GM18868 (cell line): ENCODE measurements at regions not wholly inside any gene's neighbourhood (a gene's known extent, or its start where the extent isn't known, plus 50 kb on each side); places are given as distances from the start of the nearest gene placed in this dataset.
A peak's percentile ranks its signal among the peaks of the same experiment; 100 is the strongest.
"Not testable (repeated sequence)": the region's sequence is repeated elsewhere in the genome, so short reads cannot be mapped to it uniquely, and the experiment has no call there.

Experiments
- ATAC-seq: cut with Tn5 transposase; IDR thresholded peaks from one replicate; pipeline ENCODE4 v1.9.1; 2021; ENCODE audit warnings: mild to moderate bottlenecking, moderate library complexity; ENCODE audit not compliant: unreplicated experiment

DNA sequence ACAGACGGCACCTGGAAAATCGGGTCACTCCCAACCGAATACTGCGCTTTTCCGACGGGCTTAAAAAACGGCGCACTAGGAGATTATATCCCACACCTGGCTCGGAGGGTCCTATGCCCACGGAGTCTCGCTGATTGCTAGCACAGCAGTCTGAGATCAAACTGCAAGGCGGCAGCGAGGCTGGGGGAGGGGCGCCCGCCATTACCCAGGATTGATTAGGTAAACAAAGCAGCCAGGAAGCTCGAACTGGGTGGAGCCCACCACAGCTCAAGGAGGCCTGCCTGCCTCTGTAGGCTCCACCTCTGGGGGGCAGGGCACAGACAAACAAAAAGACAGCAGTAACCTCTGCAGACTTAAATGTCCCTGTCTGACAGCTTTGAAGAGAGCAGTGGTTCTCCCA lies 64.5 kb downstream of the SLC30A10 start:
- ATAC-seq = not testable (repeated sequence)

DNA sequence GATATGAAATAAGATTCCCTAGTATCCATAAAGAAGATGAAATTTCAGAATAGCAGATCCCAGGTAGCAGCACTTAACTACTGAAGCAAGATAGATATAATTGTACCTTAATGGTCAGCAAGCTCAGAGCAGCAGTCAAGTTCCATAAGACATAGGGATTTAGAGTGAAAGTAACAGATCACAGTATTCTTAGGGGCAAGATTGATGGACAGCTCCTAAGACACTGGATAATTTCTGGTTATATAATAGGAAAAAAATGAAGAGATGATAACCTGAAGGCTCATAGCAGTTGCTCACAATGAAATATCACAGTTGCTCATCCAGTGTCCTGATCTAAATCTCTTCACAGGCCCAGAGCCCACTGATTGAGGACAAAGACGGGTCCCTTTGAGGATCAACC lies 66.0 kb downstream of the SLC30A10 start:
- ATAC-seq = no peak

DNA sequence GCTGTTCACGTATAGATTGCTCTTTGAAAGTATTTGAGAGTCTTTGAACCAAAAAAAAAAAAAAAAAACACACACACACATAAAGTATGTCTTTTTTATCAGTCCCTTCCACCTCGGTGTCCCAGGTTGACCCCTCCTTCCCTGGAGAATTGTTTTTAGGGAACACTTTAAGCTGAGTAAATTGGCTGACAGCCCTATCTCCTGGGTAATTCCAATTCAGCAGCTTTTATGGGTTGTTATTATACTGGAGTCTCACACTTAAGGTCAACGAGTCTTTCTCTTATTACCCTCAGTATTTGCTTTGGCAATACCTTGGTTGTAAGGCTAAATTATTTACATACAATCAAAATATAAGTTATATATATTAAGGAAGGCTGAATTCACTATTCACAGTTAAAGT lies 69.4 kb downstream of the SLC30A10 start:
- no peak for ATAC-seq

DNA sequence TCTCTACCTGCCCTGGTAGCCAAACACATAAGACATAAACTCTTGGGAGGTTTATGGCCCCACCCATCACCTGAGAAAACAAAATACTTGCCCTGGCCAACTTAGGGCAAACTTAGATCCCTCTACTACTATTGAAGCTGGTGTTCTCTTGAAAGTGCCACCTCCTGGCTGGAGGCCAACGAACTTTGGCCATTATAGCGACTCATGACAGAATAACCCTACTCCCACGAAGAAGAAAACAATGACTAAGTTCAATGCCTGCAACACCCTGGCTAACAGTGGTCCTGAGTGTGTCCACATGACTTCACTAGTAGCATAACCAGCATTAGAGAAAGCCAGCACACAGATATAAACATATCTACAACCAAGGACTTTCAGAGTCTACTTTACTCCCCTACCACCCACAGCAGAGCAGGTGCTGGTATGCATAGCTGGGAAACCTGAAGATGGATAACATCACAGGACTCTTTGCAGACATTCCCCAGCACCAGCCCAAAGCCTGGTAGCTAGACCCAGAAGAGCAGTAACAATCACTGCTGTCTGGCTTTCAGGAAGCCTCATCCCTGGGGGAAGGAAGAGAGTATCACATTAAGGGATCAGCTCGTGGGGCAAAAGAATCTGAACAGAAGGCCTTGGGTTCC lies 81.0 kb downstream of the SLC30A10 start:
- no peak for ATAC-seq

DNA sequence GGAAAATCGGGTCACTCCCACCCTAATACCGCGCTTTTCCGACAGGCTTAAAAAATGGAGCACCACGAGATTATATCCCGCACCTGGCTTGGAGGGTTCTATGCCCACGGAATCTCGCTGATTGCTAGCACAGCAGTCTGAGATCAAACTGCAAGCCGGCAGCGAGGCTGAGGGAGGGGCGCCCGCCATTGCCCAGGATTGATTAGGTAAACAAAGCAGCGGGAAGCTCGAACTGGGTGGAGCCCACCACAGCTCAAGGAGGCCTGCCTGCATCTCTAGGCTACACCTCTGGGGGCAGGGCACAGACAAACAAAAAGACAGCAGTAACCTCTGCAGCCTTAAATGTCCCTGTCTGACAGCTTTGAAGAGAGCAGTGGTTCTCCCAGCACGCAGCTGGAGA lies 88.8 kb downstream of the SLC30A10 start:
- not testable (repeated sequence) for ATAC-seq

DNA sequence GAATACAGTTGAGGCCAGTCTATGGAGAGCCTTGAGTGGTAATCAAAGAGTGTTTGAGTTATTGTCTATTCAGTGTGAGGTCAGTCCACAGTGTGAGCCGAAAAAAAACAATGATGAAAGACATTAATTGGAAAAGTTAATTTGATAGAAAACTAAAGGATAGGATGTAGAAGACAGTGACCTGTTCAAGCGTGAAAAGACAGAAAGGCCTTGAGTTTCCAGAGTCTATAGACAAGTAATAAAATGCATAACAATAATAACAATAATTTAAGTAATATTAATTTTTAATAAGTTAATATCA lies 90.4 kb downstream of the SLC30A10 start:
- ATAC-seq = peak; percentile 8

DNA sequence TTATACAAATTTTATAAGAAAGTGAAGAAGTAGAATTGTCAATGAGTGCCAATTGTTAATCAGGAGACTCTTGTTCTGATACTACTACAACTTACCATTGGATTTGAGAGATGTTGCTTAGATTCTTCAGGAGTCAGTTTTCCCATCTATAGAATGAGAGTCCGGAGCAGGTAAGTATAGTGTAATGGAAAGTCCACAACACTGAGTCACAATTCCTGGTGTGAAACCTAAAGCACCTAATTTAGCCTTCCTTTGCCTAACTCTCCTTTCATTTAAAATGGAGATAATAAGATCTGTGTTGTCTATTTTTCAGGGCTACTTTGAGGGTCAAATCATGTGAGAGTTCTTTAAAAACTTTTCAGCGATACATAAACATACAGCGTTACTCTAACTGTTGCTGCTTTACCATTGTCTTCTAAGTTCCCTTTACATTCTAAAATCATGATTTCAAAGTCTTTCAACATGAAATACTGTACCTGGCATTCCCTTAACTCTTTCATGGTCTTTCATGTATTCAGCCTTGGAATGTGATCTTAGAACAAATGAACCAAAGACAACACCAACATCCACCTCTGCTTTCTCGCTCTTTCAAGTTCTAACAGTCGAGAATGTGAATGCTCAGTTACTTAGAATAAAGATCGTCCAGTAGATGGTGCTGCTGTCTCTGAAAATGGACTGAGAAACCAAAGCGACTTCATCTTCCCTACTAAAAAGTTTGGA lies 90.9 kb downstream of the SLC30A10 start:
- ATAC-seq = peak; percentile 81

DNA sequence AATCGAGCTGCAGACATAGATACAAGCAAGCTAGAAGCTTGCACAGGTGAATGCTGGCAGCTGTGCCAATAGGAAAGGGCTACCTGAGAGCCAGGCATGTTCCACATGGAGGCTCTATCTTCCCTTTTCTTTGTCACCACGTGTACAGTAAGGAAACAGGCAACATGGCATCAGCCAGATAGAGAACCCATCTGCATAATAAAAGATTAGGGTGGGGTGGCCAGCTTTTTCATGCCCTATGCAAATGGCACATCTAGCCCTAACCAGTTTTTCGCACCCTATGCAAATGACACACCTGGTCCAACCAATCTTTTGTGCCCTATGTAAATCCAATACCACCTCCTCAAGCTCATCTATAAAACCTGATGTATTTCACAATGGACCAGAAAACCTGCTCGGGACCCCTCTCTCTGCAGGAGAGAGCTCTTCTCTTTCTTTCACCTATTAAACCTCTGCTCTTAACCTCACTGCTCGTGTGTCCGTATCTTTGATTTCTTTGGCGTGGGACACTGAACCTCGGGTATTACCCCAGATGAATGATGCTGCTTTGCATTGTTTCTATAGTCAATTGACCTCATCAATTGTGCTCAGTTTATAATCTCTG lies 93.9 kb downstream of the SLC30A10 start:
- no peak for ATAC-seq

DNA sequence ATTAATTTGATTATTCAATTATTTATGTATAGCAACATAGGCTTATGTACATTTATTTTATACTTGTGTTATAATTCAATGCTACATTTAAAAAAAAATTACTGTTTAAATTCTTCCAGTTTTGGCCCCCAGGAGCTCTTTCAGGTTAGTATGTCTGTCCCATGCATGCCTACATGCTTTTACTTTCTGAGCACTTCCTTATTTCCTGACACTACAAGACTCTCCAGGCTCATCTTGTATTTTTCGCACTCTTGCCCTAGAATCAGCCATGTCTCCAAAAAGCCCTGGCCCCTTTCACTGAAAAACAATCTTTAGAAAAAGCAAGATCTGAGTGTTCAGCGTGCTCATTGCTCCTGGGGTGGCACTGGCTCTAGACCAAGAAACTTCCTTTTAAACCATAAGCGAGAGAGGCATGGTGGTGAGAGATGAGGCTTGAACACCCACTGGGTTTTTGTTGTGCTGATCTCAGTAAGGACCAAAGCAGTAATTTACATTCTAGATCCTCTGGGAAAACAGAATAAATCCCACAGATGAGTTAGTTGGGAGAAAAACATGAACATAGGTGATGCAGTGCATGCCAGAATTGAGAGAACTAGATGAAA lies 95.0 kb downstream of the SLC30A10 start:
- ATAC-seq = no peak

DNA sequence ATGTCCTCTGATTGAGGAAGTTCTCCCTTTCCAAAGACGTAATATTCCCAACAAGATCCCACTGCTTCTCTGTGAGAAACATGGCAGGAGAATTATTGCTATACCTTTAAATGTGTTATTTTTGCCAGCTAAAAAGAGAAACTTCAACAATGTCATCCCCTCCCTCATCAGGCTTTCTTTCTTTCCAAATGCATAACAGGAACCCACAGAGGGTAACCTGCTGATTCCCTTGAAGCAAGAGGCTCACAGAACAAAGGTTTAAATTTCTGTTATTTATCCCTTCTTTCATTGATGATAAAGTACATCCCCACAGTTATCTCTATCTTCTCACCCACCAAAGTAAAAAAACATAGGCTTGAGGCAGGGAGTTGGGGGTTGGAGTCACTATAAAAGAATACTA lies 102.1 kb downstream of the SLC30A10 start:
- no peak for ATAC-seq

DNA sequence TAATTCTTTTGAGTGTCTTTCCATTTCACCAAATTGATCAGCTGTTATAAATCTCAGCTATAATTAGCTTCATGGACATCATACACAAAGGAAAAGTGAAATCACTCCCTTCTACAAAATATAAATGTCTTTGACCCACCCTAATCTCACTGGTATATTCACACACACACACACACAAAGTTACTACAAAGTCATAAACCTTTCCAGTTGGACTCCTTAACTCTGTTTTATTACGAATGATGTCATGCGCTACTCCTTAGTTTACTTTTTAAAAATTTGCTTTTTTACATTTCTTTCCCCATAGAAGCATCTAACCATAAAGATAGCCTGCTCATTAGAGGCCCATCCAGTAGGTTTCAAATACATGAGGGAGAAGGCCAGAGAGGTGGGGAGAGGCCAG lies 103.0 kb downstream of the SLC30A10 start:
- no peak for ATAC-seq

DNA sequence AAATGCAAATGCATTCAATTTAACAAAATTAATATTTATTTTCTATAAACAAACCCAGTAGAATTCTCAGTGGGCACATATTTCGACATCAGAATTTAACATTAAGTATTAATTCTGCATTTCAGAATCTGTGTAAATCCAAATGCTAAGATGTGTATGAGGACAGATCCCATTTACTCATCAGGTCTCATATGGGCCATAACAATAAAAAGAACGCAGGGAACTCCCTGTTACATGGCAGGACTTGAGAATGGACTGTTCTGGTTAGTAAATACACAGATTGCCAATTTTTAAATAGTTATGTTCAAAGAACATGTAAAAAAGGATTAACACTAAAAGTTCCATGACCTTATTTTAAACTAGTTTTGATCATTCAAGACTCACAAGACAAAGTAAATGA lies 104.0 kb downstream of the SLC30A10 start:
- no peak for ATAC-seq

DNA sequence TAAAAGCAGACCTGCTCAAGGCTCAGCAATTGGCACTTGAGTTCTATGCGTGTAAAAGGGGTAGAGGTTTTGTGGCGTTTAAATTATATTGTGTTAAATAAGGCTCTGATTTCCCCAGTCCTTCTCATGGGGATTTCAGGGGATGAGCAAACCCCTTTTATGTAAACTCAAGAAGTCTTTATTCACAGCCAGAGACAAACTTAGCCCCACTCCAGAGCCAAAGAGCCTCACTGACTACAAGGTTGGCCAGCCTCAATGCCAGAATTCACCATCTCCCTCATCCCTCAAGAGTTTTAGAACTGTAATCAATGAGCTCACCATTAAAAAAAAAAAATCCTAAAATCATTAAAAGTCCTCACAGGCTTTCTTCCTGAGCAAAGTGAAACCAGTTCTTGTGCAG lies 107.8 kb downstream of the SLC30A10 start:
- ATAC-seq = no peak

DNA sequence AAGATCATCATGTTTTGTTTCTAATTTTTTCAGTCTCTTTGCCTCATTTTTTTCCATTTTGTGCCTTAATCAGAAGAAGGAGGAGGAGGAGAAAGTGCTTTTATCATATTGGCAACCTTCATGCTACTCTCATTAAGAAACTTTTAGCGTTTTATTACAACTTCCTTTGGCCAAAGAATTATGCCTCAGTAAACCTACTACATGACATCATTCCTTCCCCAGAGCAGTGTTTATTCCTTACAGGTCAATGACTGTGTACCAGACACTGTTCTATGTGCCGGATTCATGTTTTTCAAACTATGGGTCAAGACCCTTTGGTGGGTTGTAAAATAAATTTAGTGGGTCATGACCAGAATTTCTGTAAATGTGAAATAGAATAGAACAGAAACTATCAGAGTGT lies 110.4 kb downstream of the SLC30A10 start:
- ATAC-seq = no peak

DNA sequence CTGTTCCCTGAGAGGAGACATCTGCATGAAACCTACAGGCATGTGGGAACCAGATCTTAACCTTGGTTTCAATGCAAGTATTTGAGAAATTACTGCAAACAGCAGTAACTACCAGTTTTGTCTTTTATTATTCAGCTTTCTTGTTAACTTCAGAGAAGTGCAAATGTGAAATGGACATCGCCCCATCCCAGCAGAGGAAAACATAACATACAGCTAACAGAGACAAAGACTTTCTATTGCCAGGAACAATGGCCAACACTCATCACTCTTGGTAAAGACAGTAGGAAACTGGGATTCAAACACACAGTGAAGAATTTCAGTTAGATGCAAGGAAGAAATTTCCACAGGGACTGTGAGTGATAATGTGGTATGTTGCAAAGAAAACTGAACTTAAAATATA lies 115.1 kb downstream of the SLC30A10 start:
- ATAC-seq = no peak

DNA sequence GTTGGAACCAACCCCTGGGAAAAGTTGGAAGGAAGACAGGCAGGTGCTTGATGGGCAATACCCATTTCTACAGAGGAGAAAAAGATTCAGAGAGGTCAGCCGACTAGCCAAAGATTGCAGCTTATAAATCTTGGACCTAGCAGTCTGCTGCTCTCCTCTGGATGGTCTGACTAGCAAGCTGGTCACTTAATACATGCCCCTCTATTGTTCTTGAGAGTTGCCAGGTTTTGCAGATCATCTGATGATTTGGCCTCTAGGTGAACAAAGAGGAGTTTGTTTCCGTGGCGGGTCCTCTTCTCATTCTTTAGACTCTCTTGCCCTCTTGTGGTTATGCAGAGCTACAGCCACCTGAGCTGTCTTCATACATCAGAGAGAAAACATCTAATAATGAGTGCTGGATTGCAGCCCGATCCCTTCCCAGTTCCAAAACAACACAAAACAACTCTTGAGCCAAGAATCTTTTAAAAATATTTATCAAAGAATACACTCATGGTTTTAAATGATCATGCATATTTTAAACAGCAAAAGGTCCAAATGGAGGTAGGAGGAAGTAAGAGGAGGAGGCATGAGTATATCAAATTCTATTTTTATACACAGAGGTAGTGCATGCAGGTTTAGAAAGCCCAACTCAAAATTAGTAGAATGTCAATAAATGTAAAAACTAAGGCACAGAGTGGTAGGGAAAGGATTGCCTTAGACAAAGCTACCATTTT lies 115.7 kb downstream of the SLC30A10 start:
- peak; percentile 97 for ATAC-seq

DNA sequence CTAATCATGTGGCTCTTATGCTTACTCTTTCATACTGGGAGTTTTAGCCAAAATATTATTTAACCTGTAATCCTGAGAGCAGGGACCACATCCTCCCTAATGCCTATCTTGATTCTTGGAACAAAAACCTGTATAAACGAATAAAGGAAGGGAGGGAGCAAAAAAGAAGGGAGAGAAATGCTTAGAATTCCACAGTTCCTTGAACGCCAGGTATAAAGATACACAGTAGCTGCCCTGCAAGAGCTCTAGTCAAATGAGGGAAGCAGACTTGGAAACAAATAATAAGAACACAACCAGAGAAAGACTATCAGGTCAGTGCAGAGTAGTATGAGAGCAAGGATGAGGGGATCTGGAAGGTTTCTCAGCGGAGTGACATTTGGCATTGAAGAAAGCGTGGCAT lies 116.3 kb downstream of the SLC30A10 start:
- no peak for ATAC-seq

DNA sequence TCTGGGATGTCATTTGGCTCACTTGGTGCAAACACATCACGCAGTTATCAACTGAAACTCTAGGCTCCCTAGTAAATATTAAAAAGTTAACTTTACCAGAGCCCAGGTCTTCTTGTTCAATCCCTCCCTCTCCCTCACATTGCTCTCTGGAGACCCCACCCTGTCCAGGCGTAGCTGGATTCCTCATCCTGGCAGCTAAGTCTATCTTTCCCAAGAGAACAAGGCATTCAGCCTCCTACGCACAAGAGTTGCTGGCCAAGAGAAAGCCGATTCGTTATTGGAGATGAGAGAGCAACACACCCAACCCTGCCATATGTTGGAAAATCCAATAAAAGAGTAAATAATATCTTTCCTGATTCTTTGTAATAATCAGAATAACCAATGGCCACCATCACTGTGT lies 117.9 kb downstream of the SLC30A10 start:
- ATAC-seq = no peak

DNA sequence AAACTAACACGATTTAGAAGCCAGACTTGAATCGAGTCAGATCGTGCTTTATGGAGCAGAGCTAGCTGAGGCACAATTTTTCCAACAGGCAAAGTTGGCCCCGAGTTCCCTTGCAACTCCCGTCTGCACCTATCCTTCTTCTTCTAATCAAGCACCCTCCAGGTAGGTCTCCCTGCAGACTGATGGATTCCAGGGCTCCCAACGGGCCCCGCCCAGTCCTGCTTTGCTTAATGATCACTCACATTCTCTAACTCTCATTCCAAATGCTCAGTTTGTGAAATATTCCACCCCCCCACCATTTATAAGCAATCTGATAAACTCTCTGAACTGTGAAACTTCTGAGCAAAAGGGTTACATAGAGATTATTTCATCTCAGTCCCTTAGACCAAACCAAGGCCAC lies 119.6 kb downstream of the SLC30A10 start:
- ATAC-seq = no peak

DNA sequence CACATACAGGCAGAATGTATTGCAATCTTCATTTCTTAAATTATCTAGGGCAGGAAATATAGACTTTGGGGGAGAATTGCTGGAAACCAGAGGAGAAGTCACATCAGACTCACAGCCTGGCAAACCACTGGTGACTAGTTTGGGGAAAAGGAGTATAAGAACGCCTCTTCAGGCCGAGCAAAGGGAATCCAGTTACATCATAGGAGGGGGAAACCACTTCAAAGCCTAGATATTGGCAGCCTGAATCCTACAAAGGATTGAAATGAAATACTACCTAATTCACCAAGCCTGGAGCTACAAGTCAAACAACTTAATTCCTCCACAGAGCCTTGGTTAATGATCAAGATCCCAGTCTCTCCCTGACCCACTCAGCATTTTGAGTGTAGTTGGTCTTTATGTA lies 121.7 kb downstream of the SLC30A10 start:
- ATAC-seq = no peak

DNA sequence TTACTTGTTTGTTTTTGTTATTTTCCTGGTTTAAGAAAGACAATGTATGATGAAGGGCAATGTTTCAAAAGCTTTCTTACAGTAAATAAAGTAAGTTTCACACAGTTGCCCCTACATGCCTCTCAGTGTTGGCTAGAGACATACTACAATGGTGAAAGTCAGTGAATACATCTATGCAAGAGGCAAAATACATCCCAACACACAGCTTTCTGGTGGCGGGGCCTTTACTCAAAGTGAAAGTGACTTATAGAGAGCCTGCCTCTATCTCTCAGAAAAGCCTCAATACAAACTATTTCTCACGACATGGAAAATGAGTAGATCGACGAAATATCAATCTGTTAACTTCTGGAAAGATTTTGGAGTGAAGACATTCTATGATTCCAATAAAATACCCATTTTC lies 122.3 kb downstream of the SLC30A10 start:
- ATAC-seq = peak; percentile 83

DNA sequence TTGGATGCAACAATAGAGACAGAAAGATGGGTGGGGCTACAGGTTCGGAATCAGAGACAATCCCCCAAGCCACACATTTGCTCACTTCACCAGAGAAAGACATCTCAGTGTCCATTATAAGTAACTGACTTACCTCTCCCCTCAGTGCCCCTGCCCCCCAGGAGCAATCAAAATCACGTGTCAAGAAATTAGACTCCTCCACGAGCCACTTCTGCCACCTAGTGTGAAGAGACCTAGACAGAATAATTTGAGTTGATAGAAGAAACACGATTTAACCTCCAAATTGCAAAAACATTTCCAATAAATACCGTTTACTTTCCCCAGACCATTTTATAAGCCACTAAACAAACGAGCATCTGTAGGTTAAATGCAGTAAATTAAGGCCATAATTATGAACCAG lies 123.2 kb downstream of the SLC30A10 start:
- ATAC-seq = no peak
